ENCODE measurements at regions not wholly inside any gene's neighbourhood (a gene's known extent, or its start where the extent isn't known, plus 50 kb on each side); places are given as distances from the start of the nearest gene placed in this dataset.

DNA sequence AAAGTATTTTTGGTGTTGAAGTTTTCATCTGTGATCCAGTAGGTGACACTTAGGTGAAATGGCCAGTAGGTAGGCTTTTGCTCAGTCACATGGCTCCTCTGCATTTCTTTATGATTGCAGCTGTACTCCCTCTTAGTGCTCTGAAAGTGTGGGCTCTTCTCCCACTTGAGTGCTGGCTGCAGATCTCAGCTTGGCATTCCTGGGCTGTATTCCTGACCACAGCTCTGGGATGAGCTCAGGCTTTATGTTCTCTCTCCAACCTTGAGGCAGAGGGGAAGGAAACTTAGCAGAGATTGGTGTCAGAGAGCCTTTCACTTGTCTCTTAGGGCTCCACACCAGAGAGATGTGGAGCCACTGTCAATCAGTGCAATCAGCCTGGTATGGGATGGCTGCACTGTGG, 254.3 kb downstream of the NDFIP2 start (continued):
- TF ChIP-seq EZH2phosphoT487 (IDR thresholded peaks at IDR 0.05; ENCODE audit: unreplicated experiment) (no peak), STAT1 (IDR thresholded peaks at IDR 0.05; ENCODE audit: unreplicated experiment) (no peak), ZNF331 (CRISPR knock-in tag; IDR thresholded peaks at IDR 0.05; ENCODE audit: low read depth) (no peak), POLR2AphosphoS5 (IDR thresholded peaks at IDR 0.05; ENCODE audit: low read depth) (no peak), JUNB (IDR thresholded peaks at IDR 0.05; ENCODE audit: unreplicated experiment) (no peak), ZNF114 (CRISPR knock-in tag; IDR thresholded peaks at IDR 0.05) (no peak)
- TF ChIP-seq, protein P1, sequence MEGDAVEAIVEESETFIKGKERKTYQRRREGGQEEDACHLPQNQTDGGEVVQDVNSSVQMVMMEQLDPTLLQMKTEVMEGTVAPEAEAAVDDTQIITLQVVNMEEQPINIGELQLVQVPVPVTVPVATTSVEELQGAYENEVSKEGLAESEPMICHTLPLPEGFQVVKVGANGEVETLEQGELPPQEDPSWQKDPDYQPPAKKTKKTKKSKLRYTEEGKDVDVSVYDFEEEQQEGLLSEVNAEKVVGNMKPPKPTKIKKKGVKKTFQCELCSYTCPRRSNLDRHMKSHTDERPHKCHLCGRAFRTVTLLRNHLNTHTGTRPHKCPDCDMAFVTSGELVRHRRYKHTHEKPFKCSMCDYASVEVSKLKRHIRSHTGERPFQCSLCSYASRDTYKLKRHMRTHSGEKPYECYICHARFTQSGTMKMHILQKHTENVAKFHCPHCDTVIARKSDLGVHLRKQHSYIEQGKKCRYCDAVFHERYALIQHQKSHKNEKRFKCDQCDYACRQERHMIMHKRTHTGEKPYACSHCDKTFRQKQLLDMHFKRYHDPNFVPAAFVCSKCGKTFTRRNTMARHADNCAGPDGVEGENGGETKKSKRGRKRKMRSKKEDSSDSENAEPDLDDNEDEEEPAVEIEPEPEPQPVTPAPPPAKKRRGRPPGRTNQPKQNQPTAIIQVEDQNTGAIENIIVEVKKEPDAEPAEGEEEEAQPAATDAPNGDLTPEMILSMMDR (conservative IDR thresholded peaks at IDR 0.05; ENCODE audit: low read depth in 2 of 2) = no peak
- TF ChIP-seq, protein P2, sequence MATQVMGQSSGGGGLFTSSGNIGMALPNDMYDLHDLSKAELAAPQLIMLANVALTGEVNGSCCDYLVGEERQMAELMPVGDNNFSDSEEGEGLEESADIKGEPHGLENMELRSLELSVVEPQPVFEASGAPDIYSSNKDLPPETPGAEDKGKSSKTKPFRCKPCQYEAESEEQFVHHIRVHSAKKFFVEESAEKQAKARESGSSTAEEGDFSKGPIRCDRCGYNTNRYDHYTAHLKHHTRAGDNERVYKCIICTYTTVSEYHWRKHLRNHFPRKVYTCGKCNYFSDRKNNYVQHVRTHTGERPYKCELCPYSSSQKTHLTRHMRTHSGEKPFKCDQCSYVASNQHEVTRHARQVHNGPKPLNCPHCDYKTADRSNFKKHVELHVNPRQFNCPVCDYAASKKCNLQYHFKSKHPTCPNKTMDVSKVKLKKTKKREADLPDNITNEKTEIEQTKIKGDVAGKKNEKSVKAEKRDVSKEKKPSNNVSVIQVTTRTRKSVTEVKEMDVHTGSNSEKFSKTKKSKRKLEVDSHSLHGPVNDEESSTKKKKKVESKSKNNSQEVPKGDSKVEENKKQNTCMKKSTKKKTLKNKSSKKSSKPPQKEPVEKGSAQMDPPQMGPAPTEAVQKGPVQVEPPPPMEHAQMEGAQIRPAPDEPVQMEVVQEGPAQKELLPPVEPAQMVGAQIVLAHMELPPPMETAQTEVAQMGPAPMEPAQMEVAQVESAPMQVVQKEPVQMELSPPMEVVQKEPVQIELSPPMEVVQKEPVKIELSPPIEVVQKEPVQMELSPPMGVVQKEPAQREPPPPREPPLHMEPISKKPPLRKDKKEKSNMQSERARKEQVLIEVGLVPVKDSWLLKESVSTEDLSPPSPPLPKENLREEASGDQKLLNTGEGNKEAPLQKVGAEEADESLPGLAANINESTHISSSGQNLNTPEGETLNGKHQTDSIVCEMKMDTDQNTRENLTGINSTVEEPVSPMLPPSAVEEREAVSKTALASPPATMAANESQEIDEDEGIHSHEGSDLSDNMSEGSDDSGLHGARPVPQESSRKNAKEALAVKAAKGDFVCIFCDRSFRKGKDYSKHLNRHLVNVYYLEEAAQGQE (IDR thresholded peaks at IDR 0.05; ENCODE audit: unreplicated experiment) = no peak

DNA sequence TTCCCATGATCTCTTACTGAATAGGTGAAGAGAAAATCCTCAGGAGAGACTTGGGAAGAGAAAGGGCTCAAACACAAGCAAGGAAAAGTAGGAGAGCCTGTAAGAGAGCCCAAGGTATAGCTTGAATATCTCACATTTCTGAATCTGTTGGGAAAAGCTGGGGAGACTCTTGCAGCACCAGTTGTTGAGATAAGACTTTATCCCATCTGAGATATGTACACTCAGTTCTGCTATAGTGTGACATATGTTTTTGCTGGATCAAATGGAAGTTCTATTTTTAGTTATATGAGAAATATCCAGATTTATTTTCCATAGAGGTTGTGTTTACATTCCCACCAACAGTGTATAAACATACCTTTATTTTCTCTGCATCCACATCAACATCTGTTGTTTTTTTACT, 246.1 kb downstream of the NDFIP2 start:
- Histone ChIP-seq H3K36me3 (ENCODE audit: insufficient read depth) (no peaks in the 10 kb centered on the region), H3K79me2 (replicated peaks; ENCODE audit: insufficient read depth) (no peaks in the 10 kb centered on the region), H3K4me3 (no peak overlapping the region)
- no peak for TF ChIP-seq STAT1 (IDR thresholded peaks at IDR 0.05; ENCODE audit: unreplicated experiment)
- TF ChIP-seq ZNF114 (CRISPR knock-in tag; IDR thresholded peaks at IDR 0.05) = no peak
- TF ChIP-seq, protein P3, sequence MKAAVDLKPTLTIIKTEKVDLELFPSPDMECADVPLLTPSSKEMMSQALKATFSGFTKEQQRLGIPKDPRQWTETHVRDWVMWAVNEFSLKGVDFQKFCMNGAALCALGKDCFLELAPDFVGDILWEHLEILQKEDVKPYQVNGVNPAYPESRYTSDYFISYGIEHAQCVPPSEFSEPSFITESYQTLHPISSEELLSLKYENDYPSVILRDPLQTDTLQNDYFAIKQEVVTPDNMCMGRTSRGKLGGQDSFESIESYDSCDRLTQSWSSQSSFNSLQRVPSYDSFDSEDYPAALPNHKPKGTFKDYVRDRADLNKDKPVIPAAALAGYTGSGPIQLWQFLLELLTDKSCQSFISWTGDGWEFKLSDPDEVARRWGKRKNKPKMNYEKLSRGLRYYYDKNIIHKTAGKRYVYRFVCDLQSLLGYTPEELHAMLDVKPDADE (IDR thresholded peaks at IDR 0.05) = no peak
- no peak for TF ChIP-seq CREB1 (CRISPR knock-in tag; IDR thresholded peaks at IDR 0.05; ENCODE audit: low read depth)
- TF ChIP-seq EZH2 (IDR thresholded peaks at IDR 0.05; ENCODE audit: low read depth, unreplicated experiment) = no peak
- no peak for TF ChIP-seq EZH2phosphoT487 (IDR thresholded peaks at IDR 0.05; ENCODE audit: unreplicated experiment)
- TF ChIP-seq, protein P4, sequence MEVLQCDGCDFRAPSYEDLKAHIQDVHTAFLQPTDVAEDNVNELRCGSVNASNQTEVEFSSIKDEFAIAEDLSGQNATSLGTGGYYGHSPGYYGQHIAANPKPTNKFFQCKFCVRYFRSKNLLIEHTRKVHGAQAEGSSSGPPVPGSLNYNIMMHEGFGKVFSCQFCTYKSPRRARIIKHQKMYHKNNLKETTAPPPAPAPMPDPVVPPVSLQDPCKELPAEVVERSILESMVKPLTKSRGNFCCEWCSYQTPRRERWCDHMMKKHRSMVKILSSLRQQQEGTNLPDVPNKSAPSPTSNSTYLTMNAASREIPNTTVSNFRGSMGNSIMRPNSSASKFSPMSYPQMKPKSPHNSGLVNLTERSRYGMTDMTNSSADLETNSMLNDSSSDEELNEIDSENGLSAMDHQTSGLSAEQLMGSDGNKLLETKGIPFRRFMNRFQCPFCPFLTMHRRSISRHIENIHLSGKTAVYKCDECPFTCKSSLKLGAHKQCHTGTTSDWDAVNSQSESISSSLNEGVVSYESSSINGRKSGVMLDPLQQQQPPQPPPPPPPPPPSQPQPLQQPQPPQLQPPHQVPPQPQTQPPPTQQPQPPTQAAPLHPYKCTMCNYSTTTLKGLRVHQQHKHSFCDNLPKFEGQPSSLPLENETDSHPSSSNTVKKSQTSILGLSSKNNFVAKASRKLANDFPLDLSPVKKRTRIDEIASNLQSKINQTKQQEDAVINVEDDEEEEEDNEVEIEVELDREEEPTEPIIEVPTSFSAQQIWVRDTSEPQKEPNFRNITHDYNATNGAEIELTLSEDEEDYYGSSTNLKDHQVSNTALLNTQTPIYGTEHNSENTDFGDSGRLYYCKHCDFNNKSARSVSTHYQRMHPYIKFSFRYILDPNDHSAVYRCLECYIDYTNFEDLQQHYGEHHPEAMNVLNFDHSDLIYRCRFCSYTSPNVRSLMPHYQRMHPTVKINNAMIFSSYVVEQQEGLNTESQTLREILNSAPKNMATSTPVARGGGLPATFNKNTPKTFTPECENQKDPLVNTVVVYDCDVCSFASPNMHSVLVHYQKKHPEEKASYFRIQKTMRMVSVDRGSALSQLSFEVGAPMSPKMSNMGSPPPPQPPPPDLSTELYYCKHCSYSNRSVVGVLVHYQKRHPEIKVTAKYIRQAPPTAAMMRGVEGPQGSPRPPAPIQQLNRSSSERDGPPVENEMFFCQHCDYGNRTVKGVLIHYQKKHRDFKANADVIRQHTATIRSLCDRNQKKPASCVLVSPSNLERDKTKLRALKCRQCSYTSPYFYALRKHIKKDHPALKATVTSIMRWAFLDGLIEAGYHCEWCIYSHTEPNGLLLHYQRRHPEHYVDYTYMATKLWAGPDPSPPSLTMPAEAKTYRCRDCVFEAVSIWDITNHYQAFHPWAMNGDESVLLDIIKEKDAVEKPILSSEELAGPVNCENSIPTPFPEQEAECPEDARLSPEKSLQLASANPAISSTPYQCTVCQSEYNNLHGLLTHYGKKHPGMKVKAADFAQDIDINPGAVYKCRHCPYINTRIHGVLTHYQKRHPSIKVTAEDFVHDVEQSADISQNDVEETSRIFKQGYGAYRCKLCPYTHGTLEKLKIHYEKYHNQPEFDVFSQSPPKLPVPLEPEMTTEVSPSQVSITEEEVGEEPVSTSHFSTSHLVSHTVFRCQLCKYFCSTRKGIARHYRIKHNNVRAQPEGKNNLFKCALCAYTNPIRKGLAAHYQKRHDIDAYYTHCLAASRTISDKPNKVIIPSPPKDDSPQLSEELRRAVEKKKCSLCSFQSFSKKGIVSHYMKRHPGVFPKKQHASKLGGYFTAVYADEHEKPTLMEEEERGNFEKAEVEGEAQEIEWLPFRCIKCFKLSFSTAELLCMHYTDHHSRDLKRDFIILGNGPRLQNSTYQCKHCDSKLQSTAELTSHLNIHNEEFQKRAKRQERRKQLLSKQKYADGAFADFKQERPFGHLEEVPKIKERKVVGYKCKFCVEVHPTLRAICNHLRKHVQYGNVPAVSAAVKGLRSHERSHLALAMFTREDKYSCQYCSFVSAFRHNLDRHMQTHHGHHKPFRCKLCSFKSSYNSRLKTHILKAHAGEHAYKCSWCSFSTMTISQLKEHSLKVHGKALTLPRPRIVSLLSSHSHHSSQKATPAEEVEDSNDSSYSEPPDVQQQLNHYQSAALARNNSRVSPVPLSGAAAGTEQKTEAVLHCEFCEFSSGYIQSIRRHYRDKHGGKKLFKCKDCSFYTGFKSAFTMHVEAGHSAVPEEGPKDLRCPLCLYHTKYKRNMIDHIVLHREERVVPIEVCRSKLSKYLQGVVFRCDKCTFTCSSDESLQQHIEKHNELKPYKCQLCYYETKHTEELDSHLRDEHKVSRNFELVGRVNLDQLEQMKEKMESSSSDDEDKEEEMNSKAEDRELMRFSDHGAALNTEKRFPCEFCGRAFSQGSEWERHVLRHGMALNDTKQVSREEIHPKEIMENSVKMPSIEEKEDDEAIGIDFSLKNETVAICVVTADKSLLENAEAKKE (CRISPR knock-in tag; IDR thresholded peaks at IDR 0.05) = no peak
- TF ChIP-seq NANOG (IDR thresholded peaks at IDR 0.05; ENCODE audit: borderline replicate concordance) = no peak

More for the DNA sequence above, 246.1 kb downstream of the NDFIP2 start:
- Histone ChIP-seq H2AFZ (no peak overlapping the region), H3K27ac (ENCODE audit: low read depth) (no peak overlapping the region), H3K9me2 (ENCODE audit: insufficient read depth) (no peaks in the 10 kb centered on the region; the same call in 1 of the 2 replicates), H3F3A (replicated peaks; ENCODE audit: low read depth) (no peaks in the 10 kb centered on the region), H3K4me1 (ENCODE audit: insufficient read depth) (no peaks in the 10 kb centered on the region), H3K4me2 (no peak overlapping the region), H3K27me3 (ENCODE audit: insufficient read depth) (no peaks in the 10 kb centered on the region), H4K20me1 (replicated peaks; ENCODE audit: insufficient read depth) (no peaks in the 10 kb centered on the region)
- Mint-ChIP-seq H3K27ac (no peak overlapping the region), H3K36me3 (ENCODE audit: low read depth) (no peaks in the 10 kb centered on the region), H3K4me3 (no peak overlapping the region), H3K4me1 (peaks cover 7% of the 10 kb centered on the region; the same call in 2 of the 3 replicates), H3K9me3 (no peaks in the 10 kb centered on the region), H3K27me3 (ENCODE audit: insufficient read depth, low read depth, poor library complexity) (no peaks in the 10 kb centered on the region)
- DNase-seq (ENCODE audit: low spot score) (no peak), ATAC-seq (no peak)

Data from GM23338 (cell line).